Stimulated activated CD4-positive, alpha-beta T cell treated with anti-CD3 and anti-CD28 coated beads, Interleukin-4, amount 100 ng/mL, for 48 hours (primary cell): ENCODE measurements at regions not wholly inside any gene's neighbourhood (a gene's known extent, or its start where the extent isn't known, plus 50 kb on each side); places are given as distances from the start of the nearest gene placed in this dataset.

Experiments used
- DNase-seq, 2 donors: peaks; one replicate each; pipeline ENCODE4 v3.0.0-alpha.2; 2020; ENCODE audit warnings: low read depth in 2 of 2

DNA sequence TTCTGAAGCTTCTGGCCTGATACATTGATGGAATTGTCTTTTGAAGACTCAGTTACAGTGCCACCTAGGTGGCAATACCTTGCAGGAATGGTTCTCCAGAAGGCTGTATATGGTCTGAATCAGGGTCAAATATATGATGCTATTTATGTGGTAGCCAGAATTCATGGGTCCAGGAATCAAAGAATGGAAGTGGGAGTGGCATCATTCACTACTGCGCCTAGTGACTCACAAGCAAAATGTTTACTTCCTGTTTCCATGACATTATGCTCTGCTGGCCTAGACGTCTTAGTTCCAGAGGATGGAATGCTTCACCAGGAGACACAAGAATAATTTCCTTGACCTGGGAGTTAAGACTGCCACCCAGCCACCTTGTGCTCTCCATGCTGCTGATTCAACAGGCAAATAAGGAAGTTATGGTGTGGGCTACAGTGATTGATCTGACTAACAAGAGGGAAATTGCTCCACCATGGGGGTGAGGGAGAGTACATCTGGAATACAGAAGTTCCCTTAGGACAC, 491.8 kb downstream of the ETS1 start:
- no peak for DNase-seq

DNA sequence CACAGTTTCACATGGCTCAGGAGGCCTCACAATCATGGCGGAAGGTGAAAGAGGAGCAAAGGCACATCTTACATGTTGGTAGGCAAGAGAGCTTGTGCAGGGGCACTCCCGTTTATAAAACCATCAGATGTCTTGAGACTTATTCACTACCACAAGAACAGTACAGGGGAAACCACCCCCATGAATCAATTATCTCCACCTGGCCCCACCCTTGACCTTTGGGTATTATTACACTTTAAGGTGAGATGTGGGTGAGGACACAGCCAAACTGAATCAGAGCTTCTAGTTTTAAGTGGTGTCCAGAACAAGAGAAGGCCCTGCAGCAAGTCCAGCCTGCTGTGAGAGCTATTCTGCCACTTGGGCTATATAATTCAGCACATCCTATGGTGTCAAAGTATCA, 493.7 kb downstream of the ETS1 start:
- no peak for DNase-seq

DNA sequence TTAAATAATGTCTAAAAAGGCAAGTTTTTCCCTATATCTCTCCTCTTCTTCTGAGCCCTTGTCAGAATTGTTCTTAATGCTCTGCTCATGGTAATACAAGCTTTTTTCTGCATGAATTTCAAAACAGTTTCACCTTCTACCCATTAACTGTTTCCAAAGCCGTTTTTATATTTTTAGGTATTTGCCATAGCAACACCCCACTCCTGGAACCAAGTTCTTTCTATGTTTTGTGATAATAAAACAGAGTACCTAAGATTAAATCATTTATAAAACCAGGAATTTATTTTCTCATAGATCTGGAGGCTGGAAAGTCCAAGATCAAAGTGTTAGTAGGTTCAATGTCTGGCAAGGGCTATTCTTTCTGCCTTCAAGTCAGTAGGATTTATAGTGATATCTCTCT, 497.4 kb downstream of the ETS1 start:
- no peak for DNase-seq

DNA sequence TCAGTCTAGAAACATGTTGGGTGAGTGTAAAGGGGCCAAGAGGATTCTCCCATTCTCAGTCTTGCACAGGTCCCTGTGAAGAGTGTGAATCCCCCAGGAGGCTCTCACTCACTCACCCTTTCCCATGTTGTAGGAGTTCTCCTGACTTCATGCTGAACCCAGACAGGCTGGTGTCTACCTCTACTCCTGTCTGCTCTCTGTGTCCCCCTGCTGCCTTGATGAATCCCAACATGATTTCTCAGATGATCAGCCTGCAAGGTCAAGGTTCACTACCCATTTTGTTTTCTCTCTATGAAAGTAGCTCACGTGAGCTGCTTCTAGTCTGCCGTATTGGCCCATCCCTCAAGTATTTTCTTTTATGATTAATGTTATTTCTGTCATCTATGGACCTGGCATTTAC, 500.6 kb downstream of the ETS1 start:
- no peak for DNase-seq

DNA sequence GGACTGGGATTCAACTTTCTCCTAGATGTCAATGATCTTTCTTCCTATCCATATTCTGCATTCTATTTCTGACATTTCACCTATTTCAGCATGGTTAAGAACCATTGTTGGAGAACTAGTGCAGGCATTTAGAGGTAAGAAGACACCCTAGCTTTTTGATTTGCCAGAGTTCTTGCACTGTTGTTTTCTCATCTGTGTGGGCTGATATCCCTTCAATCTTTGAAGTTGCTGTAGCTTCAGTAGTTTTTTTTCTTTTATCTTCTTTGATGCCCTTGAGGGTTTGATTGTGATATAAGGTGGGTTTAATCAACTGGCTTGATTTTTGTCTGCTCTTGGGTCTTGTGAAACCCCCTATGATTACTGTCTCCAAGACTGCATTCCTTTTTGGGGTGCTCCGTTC, 502.1 kb downstream of the ETS1 start:
- no peak for DNase-seq

DNA sequence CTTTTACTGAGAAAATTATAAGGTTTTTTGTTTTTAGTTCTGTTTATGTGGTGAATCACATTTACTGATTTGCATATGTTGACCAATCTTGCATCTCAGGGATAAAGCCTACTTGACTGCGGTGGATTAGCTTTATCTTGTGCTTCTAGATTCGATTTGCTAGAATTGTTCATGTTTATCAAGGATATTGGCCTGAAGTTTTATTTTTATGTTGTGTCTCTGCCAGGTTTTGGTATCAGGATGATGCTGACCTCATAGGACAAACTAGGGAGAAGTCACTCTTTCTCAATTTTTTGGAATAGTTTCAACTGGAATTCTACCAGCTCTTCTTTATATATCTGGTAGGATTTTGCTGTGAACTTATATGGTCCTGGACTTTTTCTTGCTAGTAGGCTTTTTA, 504.8 kb downstream of the ETS1 start:
- no peak for DNase-seq

DNA sequence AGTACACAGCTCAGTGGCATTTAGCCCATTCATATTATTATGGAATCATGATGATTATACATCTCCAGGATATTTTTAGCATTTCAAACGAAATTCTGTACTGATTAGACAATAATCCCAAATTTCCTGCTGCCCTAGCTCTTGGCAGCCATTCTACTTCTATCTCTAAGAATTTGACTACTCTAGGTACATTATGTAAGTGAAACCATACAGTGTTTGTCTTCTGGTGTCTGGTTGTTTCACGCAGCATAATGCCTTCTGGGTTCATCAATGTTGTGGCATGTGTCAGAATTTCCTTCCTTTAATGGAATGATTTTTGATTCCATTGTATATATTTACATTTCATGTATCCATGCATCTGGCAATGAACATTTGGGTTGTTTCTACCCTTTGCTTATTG, 517.7 kb downstream of the ETS1 start:
- no peak for DNase-seq

DNA sequence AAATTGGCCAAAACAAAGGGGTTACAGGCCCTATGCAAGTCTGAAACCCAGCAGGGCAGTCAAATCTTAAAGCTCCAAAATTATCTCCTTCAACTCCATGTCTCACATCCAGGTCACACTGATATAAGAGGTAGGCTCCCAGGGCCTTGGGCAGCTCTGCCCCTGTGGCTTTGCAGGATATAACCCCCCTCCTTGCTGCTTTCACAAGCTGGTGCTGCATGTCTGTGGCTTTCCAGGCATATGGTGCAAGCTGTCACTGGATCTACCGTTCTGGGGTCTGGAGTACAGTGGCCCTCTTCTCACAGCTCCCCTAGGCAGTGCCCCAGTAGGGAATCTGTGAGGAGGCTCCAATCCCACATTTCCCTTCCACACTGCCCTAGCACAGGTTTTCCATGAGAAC, 519.6 kb downstream of the ETS1 start:
- no peak for DNase-seq

DNA sequence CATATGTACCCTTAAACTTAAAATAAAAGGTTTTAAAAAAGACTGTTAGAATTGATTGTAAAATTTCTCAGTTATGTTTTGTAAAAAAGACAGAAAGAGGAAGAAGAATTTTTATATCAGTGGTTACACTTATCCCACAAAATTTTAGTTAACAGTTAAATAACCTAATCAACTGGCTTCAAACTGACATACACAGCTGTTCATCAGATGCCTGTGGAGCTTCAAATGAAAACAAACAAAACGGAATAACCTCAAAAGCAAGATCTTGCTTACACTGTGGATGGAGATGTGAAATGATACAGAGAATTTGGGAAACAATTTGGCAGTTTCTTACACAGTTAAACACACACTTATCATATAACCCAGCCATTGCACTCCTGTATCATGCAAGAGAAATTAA, 521.0 kb downstream of the ETS1 start:
- no peak for DNase-seq

DNA sequence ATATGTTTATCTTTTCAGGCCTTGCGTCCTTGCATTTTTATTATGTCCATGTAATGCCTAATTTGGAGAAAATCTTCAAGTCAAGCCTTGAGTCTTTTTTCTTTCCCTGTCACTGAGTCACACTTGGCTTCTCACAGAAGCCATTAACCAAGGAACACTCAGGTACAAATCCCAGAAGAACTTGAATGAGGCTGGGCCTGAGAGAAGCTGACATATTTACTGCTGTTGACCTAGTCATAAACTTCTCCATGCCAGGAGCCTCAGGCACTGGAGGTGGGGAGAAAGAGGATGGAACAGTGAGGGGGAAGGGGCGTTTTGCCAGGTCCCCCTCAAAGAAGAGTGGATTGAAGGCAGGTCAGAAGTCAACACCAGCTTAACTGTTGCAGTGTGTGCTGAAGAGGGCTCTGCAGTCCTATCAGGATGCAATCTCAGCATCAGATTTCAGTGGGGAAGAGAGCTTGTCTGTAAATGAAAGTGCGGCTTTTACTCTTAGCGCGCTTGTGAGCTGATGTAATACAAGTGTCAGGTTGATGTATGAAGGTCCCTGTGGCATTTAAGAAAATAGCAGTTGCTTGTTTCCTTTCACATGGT, 526.0 kb downstream of the ETS1 start:
- no peak for DNase-seq

DNA sequence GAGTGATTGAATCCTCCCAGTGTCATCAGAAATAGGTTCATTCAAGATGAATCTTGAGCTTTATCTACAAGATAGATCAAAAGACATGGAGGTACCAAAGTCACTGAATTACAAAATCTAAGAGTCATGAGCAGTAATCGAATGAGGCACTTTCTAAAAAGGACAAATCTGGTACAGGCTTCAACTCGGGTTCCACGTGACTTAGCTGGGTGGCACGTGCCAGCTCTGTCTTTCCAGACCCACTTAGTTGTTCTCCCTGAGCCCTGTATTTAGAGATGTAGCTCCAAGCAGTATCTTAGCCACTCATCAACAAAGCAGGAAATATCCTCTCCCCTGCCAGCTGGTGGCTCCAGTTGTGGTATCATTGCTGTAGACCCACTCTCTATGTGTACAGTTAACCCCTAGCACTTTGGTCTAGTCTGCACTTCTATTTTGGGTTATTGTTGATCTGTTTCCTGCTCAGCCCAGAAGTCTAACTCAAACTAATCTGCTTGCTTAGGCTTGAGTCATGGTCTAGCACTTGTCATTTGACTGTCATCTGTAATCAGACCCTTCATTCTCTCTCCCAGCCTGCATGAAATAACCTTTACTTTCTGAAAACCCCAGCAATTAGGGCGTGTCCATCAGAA, 528.7 kb downstream of the ETS1 start:
- no peak for DNase-seq

DNA sequence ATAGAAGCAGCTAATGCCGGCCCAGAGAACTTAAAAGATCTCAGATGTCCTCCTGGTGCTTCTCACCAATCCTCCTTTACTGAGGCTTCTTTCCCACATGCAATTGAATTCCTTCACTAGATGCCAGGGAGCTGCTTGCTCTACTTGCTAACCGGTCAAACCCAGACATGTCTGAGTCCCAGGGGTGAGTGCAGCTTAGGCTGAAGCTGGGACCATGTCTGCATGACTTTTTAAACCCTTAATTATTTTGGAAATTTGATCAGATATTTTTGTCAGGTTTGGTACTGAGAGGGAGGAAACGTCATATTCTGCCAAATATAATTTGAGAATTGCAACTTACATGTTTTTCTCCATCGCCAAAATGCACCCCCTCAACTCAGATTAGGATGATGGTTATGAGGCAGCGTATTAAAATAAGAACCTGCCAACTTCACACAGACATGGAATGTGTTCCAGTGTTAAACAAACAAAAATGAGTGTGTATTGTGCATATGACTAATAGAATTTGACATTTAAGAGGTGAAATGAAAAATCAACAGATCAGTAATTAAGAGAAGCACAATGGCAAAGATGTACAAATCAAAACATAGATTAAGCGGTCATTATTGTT, 529.5 kb downstream of the ETS1 start:
- DNase-seq, result no peak

DNA sequence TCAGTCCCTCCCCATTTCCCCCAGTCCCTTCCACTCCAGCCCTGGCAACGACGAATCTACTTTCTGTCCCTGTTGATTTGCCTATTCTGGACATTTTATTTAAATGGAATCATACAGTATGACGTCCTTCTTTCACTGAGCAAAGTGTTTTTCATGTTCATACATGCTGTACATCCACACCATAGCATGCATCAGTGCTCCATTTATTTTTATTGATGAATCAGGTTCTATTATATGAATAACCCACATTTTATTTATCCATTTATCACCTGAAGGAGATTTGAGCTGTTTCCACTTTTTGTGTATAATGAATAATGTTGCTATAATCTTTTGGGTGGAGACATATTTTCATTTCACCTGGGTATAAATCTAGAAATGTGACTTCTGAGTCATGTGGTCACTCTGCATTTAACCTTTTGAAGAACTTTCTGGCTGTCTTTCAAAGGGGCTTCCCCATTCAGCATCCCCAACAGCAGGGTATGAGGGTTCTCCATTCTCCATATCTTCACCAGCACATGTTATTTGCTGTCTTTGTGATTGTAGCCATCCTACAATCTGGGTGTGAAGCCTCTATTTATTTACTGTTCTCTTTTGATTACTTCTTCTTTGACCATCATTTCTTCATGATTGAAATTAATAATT, 531.7 kb downstream of the ETS1 start:
- no peak for DNase-seq

DNA sequence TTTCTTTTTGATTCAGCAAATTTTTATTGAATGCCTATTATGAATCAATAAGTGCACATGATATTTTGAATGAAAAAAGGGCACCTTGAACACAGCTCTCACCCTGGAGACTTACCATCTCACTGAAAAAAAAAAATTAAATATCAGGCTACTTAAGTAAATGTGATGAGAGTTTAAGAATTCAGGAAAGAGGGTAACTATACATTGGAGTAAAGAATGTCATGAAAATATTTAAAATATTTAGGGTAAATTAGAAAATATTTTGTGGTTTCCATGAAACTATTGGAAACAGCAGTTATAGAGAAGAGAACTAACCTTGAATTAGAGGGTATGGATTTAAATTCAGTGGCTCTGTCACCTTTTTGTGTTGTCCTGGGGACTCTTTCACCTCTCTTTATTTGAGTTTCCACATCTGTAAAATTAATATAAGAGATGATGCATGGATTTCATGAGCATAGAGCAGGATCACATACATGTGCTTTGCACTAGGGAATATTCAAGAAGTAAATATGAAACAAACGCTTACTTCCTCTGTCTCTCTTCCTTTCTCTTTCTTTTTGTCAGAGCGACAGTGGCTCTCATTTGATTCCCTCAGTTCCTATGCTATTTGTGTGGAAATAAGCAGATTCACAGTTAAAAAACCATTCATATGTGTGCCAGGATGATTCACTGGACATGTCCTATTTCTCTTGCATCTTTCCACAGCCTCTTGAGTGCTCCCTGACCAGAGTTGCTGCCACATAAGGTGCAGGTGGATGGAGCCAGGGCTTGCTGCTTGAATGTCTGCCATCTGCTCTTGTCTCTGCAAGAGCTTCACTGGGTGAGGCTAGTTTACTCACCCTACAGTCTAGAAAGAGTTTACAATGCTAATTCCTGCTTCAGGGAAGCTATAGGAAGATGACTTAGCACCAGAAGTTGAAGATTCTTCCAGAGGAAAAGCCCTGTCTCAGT, 533.1 kb downstream of the ETS1 start:
- no peak for DNase-seq

DNA sequence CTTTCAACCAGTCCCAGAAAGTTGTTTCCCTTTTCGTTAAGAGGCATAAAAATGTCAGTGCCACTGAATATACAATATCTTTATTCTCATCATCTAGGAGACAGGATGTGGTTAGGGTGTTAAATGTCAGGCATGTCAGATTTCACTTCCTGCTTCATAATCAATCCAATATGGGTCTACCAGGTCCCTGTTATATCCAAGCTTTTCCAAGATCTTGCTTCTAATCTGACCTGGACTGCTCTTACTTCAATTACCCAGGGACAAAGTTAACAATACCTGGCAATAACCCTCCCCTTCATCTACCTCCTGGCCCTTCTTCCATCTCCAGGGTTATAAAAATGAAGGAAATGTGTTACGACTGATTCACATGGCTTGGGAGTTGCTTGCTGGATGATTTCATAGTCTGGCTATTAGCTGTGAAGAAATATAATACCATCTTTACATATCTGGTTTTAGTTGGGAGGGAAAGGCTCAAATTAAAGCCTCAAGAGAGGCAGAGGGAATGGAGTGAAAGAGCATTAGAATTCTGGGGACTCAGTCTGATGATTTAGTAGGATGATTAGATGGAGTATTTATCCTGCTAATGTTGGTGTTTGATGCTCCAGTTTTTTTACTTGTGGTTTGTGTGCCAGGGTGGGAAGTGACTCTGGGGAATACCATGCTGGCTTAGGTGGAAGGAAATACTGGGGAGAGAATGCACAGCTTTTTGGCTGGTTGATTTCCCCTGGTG, 534.3 kb downstream of the ETS1 start:
- DNase-seq, result no peak

DNA sequence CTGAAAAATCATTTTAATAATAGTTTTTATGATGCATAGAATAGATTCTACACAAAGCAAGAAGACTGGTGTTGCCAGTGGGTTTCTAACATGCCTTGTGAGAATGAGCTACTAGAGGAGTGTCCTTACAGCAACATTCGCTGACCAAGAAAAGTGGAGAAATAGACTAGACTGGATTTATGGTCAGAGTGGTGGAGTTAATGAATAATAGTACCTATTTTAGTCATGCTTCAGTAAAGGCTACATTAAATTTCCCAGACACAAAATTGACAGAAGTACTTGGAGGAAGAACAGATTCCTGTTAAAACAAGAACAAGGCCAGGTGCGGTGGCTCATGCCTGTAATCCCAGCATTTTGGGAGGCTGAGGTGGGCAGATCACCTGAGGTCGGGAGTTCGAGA, 539.2 kb downstream of the ETS1 start:
- no peak for DNase-seq

DNA sequence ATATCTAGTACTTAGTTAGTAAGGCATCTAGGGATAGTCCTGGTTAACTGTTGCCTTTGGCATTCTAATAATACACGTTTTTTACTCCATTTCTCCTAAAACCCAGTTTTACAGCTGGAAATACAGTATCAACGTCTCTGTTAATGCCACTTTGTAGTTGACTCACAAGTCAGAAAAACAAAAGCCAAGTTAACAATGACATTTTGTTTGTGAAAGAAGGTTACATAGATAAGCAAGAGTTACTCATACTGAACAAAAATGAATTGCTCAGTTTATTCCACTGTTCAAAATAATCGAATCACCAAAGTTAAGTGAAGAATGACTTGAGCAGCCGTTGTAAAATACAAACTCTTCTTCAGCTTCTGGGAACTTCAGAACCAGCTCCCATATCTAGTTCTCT, 540.3 kb downstream of the ETS1 start:
- DNase-seq, result no peak

DNA sequence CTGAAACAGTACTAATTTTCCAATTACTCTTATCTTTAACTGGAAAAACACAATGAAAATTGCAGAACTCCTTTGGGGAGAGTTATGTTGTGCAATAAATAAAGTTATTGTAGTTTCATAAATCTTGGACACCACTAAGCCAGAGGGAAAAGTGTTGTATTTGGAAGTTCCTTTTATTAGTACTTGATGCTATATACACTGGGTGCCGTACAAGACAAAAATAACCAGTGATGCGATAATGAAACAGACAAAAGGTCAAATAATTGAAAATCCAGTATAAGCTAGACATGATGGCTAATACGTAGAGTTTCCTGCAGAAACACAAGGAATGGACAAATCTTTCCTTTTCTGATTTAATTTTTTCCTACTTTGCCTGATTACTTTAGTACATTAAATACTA, 541.1 kb downstream of the ETS1 start:
- no peak for DNase-seq

DNA sequence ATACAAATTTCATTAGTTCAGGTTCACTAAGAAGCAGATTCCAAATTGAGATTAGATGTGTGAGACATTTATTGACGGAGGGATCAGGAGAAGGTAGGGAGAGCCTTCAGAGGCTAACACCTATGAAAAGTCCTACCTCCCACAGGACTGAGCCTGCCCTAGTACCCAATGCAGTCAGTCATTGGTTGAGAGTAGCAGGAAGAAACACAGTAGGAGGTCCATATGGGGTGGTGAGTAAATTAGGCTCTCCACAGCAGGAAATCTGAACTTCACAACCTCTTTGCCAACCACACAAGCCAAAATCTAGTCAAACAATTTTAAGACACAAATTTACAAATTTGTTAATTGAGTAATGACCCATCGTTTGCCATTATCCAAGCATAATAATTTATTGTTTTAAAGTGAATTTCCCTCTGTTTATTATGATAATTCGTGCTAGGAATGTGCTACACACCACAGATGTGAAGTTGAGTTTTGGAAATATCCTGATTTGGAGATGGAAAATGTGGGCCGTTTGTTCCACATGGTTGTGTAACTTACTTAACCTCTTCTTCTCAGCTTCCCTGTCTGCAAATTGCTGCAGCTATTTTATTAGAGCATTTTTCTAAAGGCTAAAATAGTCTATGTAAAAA, 542.1 kb downstream of the ETS1 start:
- DNase-seq, result no peak

DNA sequence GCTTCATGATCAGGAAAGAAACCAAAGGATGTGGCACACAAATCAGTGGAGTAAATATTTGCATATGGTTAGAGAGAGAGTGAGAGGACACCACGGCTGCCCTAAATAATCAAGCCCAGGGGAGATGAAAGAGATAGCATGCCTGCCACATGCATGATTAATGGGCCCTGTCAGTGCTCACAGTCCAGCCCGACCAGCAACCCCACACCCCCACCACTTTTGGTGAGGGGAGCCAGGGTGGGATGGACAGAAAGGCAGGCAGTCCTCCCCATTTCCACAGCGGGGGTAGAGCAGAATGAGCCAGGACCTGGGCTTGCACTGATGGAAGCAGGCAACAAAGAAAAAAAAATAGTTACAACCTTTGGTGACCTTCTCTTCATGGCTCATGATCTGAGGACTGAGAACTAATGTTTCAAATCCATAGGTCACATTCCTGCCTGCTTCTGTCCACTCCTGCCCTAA, 545.0 kb downstream of the ETS1 start:
- no peak for DNase-seq

DNA sequence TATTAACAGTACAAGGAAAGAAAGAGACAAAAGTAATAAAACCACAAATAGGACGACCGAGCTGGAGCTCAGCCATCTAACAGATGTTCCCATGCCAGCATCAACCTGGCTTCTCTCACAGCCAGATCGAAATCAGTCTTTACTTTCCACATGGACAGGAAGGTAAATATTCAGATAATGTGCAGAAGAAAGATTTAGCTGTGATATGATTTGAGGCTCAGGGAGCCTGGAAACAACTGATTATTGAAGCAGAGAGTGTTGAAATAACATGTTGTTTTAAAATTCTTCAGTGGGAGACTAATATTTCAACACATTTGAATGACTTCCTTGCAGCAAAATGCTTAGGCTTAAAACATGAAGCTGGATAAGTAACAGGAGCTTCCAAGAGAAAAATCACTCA, 546.8 kb downstream of the ETS1 start:
- DNase-seq, result no peak
